GM18517 (cell line): ENCODE measurements at regions not wholly inside any gene's neighbourhood (a gene's known extent, or its start where the extent isn't known, plus 50 kb on each side); places are given as distances from the start of the nearest gene placed in this dataset.

Experiments used
- ATAC-seq: cut with Tn5 transposase; IDR thresholded peaks from one replicate; pipeline ENCODE4 v1.9.1; 2021; ENCODE audit warnings: mild to moderate bottlenecking, moderate library complexity; ENCODE audit not compliant: unreplicated experiment

DNA sequence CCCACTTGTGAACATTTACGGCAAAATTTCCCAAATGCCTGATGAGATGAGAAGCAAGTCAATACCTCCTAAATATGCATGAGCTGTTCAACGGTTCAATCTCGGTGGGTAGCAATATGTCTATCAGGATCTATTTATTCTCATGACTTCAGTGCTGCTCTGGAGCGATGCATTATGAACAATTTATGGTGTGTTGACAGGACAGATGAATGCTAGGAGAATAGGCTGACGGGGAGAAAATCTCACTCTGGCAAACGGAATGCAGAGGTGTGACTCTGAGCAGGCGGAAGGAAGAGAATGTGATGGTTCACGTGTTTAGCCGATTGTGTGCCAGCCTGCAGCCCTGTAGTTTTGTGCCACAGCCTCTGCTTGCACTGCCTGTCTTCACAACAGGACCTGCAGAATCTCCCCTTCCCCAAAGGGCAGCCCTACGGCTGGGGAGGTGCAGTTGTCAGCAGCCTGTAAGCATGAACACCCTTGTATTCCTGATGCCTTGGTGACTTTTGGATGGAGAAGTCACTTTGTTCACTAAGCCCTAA is 345.2 kb downstream of the PHKB start:
- no peak for ATAC-seq

DNA sequence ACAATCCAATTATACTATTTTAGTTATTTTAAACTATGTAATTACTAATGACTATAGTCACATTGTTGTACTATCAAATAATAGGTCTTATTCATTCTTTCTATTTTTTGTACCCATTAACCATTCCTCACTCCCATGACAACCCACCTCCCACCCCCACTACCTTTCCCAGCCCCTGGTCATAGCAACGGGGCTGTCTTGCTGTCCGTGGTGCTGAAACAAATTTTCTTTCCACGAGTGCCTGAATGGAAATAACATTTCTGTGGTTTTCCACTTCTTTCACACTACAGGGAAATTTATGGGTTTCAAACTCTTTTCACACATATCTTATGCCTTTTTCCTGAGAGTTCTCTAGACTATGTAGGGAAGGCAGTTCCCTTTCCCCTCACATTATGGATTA is 326.6 kb downstream of the PHKB start:
- no peak for ATAC-seq

GRCh38 chr16:47781673-47782072 is 320.5 kb downstream of the PHKB start:
- ATAC-seq = no peak

GRCh38 chr16:47780213-47780875 is 319.2 kb downstream of the PHKB start:
- ATAC-seq = no peak

GRCh38 chr16:47779201-47780016 is 318.3 kb downstream of the PHKB start:
- ATAC-seq = no peak

DNA sequence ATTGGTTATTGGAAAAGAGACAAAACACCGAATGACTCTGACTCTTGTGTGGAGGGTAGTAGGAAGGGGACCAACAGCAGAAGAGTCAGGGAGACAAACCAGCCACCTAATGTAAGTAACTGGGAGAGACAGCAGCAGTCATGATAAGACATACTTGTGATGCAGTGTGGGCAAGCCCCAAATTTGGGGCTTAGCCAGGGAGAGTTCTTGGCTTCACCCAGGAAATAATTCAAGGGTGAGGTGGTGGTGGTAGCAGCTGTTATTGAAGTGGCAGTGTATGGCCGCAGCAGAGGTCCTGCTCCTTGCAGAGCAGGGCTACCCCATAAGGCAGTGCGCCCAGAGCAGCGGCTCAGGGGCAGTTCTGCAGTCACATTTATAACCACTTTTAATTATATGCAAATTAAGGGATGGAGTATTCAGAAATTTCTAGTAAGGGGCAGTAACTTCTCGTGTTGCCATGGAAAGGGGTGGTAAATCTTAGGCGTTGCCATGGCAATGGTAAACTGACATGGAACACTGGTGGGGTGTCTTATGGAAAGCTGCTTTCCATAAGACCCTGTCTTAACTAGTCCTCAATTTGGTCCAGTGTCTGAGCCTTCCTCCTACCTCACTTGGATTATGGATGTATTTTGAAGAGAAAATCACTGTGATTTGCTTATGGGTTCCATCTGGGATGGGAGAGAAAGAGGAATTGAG is 317.1 kb downstream of the PHKB start:
- ATAC-seq = no peak

- no peak for ATAC-seq
Observed at GRCh38 chr16:47777220-47777619, 316.1 kb downstream of the PHKB start.

GRCh38 chr16:47774661-47775060 is 313.5 kb downstream of the PHKB start:
- ATAC-seq = no peak

DNA sequence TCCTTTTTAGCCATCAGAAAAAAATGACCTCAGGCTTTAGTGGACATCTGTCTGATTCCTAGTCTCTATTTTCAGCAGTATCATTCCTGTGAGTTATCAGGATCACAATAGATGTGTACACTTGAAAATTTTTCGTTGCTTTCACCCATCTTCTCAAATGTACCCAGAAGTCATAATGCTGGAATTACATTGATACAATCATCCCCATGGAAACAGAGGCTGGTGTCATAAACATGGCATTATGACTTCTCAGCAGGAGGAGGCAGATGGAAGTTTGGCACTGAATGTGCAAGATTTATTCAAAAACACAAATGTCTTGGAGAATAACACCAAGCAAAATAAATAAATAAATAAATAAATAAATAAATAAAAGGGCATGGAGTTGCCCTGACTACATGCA is 292.5 kb downstream of the PHKB start:
- no peak for ATAC-seq
